Osteocyte (in vitro differentiated cells): ENCODE measurements at regions not wholly inside any gene's neighbourhood (a gene's known extent, or its start where the extent isn't known, plus 50 kb on each side); places are given as distances from the start of the nearest gene placed in this dataset.
"Not testable (repeated sequence)": the region's sequence is repeated elsewhere in the genome, so short reads cannot be mapped to it uniquely, and the experiment has no call there.

Source experiments
- DNase-seq: peaks from one replicate; pipeline ENCODE4 v3.0.0; 2021; ENCODE audit warnings: mixed read lengths; ENCODE audit not compliant: unreplicated experiment; ENCODE audit errors: extremely low spot score
- H3K27ac Mint-ChIP-seq: one replicate; pipeline ENCODE4 v1.8.0; 2021; ENCODE audit warnings: mild to moderate bottlenecking, mixed read lengths; ENCODE audit not compliant: unreplicated experiment
- H3K27me3 Mint-ChIP-seq: one replicate; pipeline ENCODE4 v1.8.0; 2021; ENCODE audit warnings: mixed read lengths; ENCODE audit not compliant: unreplicated experiment
- H3K36me3 Mint-ChIP-seq: one replicate; pipeline ENCODE4 v1.8.0; 2021; ENCODE audit warnings: mixed read lengths; ENCODE audit not compliant: unreplicated experiment
- H3K4me1 Mint-ChIP-seq: one replicate; pipeline ENCODE4 v1.8.0; 2021; ENCODE audit warnings: mixed read lengths; ENCODE audit not compliant: unreplicated experiment
- H3K4me3 Mint-ChIP-seq: one replicate; pipeline ENCODE4 v1.8.0; 2021; ENCODE audit warnings: mild to moderate bottlenecking, moderate library complexity, mixed read lengths; ENCODE audit not compliant: unreplicated experiment
- H3K9me3 Mint-ChIP-seq: one replicate; pipeline ENCODE4 v1.8.0; 2021; ENCODE audit warnings: mixed read lengths; ENCODE audit not compliant: unreplicated experiment
- CTCF ChIP-seq: fragments of 200-600 bp; sonication (generic); IDR thresholded peaks from 2 replicates; pipeline ENCODE4 v1.5.0; 2021; ENCODE audit warnings: antibody characterized with exemption, mild to moderate bottlenecking, moderate library complexity

GRCh38 chr2:184413221-184413620, 185.1 kb upstream of the ZNF804A start:
- Mint-ChIP-seq H3K27ac (no peak overlapping the region), H3K27me3 (no peaks in the 10 kb centered on the region), H3K4me1 (no peaks in the 10 kb centered on the region), H3K4me3 (no peak overlapping the region), H3K9me3 (no peaks in the 10 kb centered on the region), H3K36me3 (no peaks in the 10 kb centered on the region)
- no peak for DNase-seq
- no peak for TF ChIP-seq CTCF

GRCh38 chr2:184413671-184414229, 184.6 kb upstream of the ZNF804A start:
- no peak for TF ChIP-seq CTCF
- no peaks in the 10 kb centered on the region for H3K27me3 Mint-ChIP-seq
- H3K36me3 Mint-ChIP-seq, result no peaks in the 10 kb centered on the region
- H3K4me3 Mint-ChIP-seq, result no peak overlapping the region
- no peak overlapping the region for H3K27ac Mint-ChIP-seq
- no peaks in the 10 kb centered on the region for H3K4me1 Mint-ChIP-seq
- no peaks in the 10 kb centered on the region for H3K9me3 Mint-ChIP-seq
- DNase-seq, result no peak

GRCh38 chr2:184416146-184416913, 182.0 kb upstream of the ZNF804A start:
- no peak overlapping the region for H3K27ac Mint-ChIP-seq
- H3K36me3 Mint-ChIP-seq, result no peaks in the 10 kb centered on the region
- DNase-seq, result no peak
- no peaks in the 10 kb centered on the region for H3K4me1 Mint-ChIP-seq
- H3K27me3 Mint-ChIP-seq, result no peaks in the 10 kb centered on the region
- no peak overlapping the region for H3K4me3 Mint-ChIP-seq
- TF ChIP-seq CTCF, result no peak
- H3K9me3 Mint-ChIP-seq, result no peaks in the 10 kb centered on the region

GRCh38 chr2:184419744-184420143, 178.6 kb upstream of the ZNF804A start:
- Mint-ChIP-seq H3K4me3 (no peak overlapping the region), H3K36me3 (no peaks in the 10 kb centered on the region), H3K27ac (no peak overlapping the region), H3K27me3 (no peaks in the 10 kb centered on the region), H3K9me3 (no peaks in the 10 kb centered on the region), H3K4me1 (peaks cover 2% of the 10 kb centered on the region)
- TF ChIP-seq CTCF, result no peak
- no peak for DNase-seq

GRCh38 chr2:184421456-184421855, 176.9 kb upstream of the ZNF804A start:
- not testable (repeated sequence) for H3K27me3 Mint-ChIP-seq

More at GRCh38 chr2:184421456-184421855, 176.9 kb upstream of the ZNF804A start:
- DNase-seq, H3K4me3 Mint-ChIP-seq, H3K4me1 Mint-ChIP-seq, H3K36me3 Mint-ChIP-seq, H3K9me3 Mint-ChIP-seq, H3K27ac Mint-ChIP-seq: not testable (repeated sequence)
